ENCODE measurements at regions not wholly inside any gene's neighbourhood (a gene's known extent, or its start where the extent isn't known, plus 50 kb on each side); places are given as distances from the start of the nearest gene placed in this dataset.

GRCh38 chr15:38691377-38691776 lies 126.8 kb upstream of the RASGRP1 start:
- no peak for TF ChIP-seq CTCF (IDR thresholded peaks at IDR 0.05; ENCODE audit: low read length)
- TF ChIP-seq EZH2phosphoT487 (IDR thresholded peaks at IDR 0.05; ENCODE audit: low read length), result no peak

Measured in MM.1S (cell line).